SU-DHL-6 (cell line): ENCODE measurements at regions not wholly inside any gene's neighbourhood (a gene's known extent, or its start where the extent isn't known, plus 50 kb on each side); places are given as distances from the start of the nearest gene placed in this dataset.

Experiments used
- H2AFZ ChIP-seq: fragments of 200-600 bp; sonication (generic); 2 replicates; pipeline ENCODE4 v1.6.1; 2014; ENCODE audit warnings: low read depth, mild to moderate bottlenecking, moderate library complexity, mixed read lengths, antibody characterized with exemption, low read length; ENCODE audit not compliant: severe bottlenecking
- H3F3A ChIP-seq: fragments of 200-600 bp; shearing (Covaris generic); 2 replicates; pipeline ENCODE4 v1.6.0; 2016; ENCODE audit warnings: antibody characterized with exemption, mild to moderate bottlenecking; ENCODE audit not compliant: insufficient read depth
- H3K27ac ChIP-seq: fragments of 200-600 bp; sonication (generic); 2 replicates; pipeline ENCODE4 v1.5.1; 2016; ENCODE audit warnings: low read depth, mild to moderate bottlenecking, low read length, moderate library complexity, mixed read lengths
- H3K27me3 ChIP-seq: fragments of 200-600 bp; sonication (generic), shearing (Covaris generic); 2 replicates; pipeline ENCODE4 v1.6.0; 2014; ENCODE audit warnings: mild to moderate bottlenecking, low read length
- H3K36me3 ChIP-seq: fragments of 200-600 bp; sonication (generic); 2 replicates; pipeline ENCODE4 v1.6.1; 2014; ENCODE audit warnings: mild to moderate bottlenecking, low read length, mixed read lengths
- H3K4me2 ChIP-seq: fragments of 300-600, 200-600 bp; shearing (Covaris generic), sonication (generic); 2 replicates; pipeline ENCODE4 v1.6.0; 2014; ENCODE audit warnings: low read length, low read depth, mild to moderate bottlenecking; ENCODE audit not compliant: poor library complexity, severe bottlenecking
- H3K4me3 ChIP-seq: fragments of 200-600 bp; sonication (generic); 2 replicates; pipeline ENCODE4 v1.5.1; 2014; ENCODE audit warnings: antibody characterized with exemption, low read length, mild to moderate bottlenecking, mixed read lengths; ENCODE audit not compliant: insufficient read depth, poor library complexity, severe bottlenecking
- H3K79me2 ChIP-seq: fragments of 200-600 bp; sonication (generic); 2 replicates; pipeline ENCODE4 v1.6.1; 2014; ENCODE audit warnings: mild to moderate bottlenecking, low read length, moderate library complexity; ENCODE audit not compliant: insufficient read depth
- H3K9ac ChIP-seq: fragments of 200-600 bp; sonication (generic); 2 replicates; pipeline ENCODE4 v1.7.0; 2014; ENCODE audit warnings: mild to moderate bottlenecking, low read length
- H3K9me2 ChIP-seq: fragments of 200-600 bp; sonication (generic); replicated peaks from 2 replicates; pipeline ENCODE4 v1.6.1; 2014; ENCODE audit warnings: low read length; ENCODE audit not compliant: insufficient read depth
- H3K9me3 ChIP-seq: fragments of 200-600 bp; sonication (generic); 2 replicates; pipeline ENCODE4 v1.6.1; 2014; ENCODE audit warnings: low read length, mixed read lengths; ENCODE audit not compliant: insufficient read depth
- H4K20me1 ChIP-seq: fragments of 200-600 bp; sonication (generic); 2 replicates; pipeline ENCODE4 v1.6.1; 2014; ENCODE audit warnings: low read depth, mild to moderate bottlenecking, antibody characterized with exemption, low read length, moderate library complexity, mixed read lengths
- CTCF ChIP-seq: fragments of 200-600 bp; sonication (generic); IDR thresholded peaks from one replicate; pipeline ENCODE4 v1.5.1; 2017; ENCODE audit warnings: antibody characterized with exemption, mild to moderate bottlenecking, low read length, moderate library complexity; ENCODE audit not compliant: insufficient read depth, poor library complexity, severe bottlenecking
- EZH2phosphoT487 ChIP-seq: fragments of 200-600 bp; sonication (generic), shearing (Covaris generic); conservative IDR thresholded peaks from 2 replicates; pipeline ENCODE4 v1.6.1; 2018; ENCODE audit warnings: mild to moderate bottlenecking, antibody characterized with exemption, low read length, moderate library complexity, mixed read lengths

GRCh38 chr6:22821664-22822320 is 252.4 kb downstream of the HDGFL1 start:
- Histone ChIP-seq H2AFZ (no peak overlapping the region), H3K9ac (no peak overlapping the region), H3K9me3 (no peaks in the 10 kb centered on the region), H3K27me3 (no peaks in the 10 kb centered on the region), H3K79me2 (no peaks in the 10 kb centered on the region), H3K4me2 (no peak overlapping the region), H4K20me1 (no peaks in the 10 kb centered on the region), H3K9me2 (no peaks in the 10 kb centered on the region), H3K27ac (no peak overlapping the region), H3K4me3 (no peak overlapping the region), H3K36me3 (no peaks in the 10 kb centered on the region), H3F3A (no peaks in the 10 kb centered on the region)
- no peak for TF ChIP-seq EZH2phosphoT487
- TF ChIP-seq CTCF: no peak

DNA sequence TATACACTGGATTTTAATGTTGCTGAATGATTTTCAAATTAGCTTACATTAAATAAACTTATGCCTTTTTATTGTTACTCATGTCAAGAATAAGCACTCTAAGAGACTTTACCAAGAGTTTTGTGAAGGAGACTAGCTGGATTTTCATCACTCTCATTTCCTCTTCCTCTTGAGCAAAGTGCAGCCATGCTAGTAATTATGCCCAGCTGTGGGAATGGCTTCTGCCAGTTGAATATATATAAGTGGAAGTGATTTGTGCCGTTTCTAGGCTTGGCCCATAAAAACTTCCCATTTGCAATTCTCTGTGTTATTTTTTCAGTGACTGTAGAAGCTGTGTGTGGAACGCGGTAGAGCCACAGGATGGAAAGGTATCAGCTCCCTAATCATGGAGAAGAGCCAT is 255.8 kb downstream of the HDGFL1 start:
- Histone ChIP-seq H3K9ac (no peak overlapping the region), H3K9me3 (no peaks in the 10 kb centered on the region), H3K4me3 (no peak overlapping the region), H3K36me3 (no peaks in the 10 kb centered on the region), H3K9me2 (no peaks in the 10 kb centered on the region), H3K4me2 (no peak overlapping the region), H2AFZ (no peak overlapping the region), H3F3A (no peaks in the 10 kb centered on the region), H3K27ac (no peak overlapping the region), H3K79me2 (no peaks in the 10 kb centered on the region), H3K27me3 (no peaks in the 10 kb centered on the region), H4K20me1 (no peaks in the 10 kb centered on the region)
- TF ChIP-seq EZH2phosphoT487 (no peak), CTCF (no peak)

DNA sequence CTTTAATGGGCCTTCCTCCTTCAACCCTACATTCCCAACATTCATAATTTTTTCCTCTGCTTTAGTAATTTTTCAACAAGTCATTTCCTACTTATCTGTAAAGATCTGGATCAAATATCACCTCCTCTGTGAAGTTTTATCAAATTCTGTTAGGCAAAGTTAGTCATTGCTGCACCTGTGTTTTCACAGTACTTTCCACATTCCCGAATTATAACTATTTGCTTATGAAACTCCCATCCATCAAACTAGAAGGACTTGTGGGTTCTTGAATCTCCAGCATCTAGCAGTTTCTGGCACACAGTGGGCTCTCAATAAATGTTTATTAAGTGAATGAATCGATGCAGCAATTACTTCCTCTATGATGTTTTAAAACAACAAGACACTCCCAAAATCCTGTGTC is 257.6 kb downstream of the HDGFL1 start:
- H3K79me2 ChIP-seq: no peaks in the 10 kb centered on the region
- no peaks in the 10 kb centered on the region for H3F3A ChIP-seq
- H3K9ac ChIP-seq: no peak overlapping the region
- H3K4me3 ChIP-seq: no peak overlapping the region
- TF ChIP-seq EZH2phosphoT487: no peak
- TF ChIP-seq CTCF: no peak
- H3K36me3 ChIP-seq: no peaks in the 10 kb centered on the region
- H3K9me2 ChIP-seq: no peaks in the 10 kb centered on the region
- H4K20me1 ChIP-seq: no peaks in the 10 kb centered on the region
- no peak overlapping the region for H3K27ac ChIP-seq
- H3K4me2 ChIP-seq: no peak overlapping the region
- H2AFZ ChIP-seq: no peak overlapping the region
- no peaks in the 10 kb centered on the region for H3K27me3 ChIP-seq
- H3K9me3 ChIP-seq: no peaks in the 10 kb centered on the region
